ENCODE measurements at regions not wholly inside any gene's neighbourhood (a gene's known extent, or its start where the extent isn't known, plus 50 kb on each side); places are given as distances from the start of the nearest gene placed in this dataset.

DNA sequence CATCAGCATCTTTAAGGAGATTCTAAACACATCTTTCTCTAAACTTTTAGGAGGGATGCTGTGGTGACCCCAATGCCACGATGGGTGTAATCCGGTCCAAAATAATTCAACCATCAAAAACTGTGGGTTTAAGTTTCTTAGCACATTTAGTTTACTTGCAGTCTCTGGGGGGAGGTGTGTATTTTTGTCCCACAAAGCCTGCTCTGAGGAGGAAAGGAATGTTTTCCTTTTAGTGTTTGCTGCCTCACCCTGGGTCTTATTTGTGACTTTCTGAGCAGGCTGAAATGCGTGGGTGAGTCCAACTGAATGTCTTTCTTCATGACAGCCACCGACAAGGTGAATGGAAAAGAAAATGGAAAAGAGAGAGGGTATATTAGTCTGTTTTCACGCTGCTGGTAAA, 1324.7 kb downstream of the AACS start:
- no peak for TF ChIP-seq EP300 (IDR thresholded peaks at IDR 0.05)
- TF ChIP-seq, protein P1, sequence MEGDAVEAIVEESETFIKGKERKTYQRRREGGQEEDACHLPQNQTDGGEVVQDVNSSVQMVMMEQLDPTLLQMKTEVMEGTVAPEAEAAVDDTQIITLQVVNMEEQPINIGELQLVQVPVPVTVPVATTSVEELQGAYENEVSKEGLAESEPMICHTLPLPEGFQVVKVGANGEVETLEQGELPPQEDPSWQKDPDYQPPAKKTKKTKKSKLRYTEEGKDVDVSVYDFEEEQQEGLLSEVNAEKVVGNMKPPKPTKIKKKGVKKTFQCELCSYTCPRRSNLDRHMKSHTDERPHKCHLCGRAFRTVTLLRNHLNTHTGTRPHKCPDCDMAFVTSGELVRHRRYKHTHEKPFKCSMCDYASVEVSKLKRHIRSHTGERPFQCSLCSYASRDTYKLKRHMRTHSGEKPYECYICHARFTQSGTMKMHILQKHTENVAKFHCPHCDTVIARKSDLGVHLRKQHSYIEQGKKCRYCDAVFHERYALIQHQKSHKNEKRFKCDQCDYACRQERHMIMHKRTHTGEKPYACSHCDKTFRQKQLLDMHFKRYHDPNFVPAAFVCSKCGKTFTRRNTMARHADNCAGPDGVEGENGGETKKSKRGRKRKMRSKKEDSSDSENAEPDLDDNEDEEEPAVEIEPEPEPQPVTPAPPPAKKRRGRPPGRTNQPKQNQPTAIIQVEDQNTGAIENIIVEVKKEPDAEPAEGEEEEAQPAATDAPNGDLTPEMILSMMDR (IDR thresholded peaks at IDR 0.05): no peak
- TF ChIP-seq POLR2AphosphoS5 (IDR thresholded peaks at IDR 0.05): no peak
